Trophoblast cell (in vitro differentiated cells and primary cell): ENCODE measurements at regions not wholly inside any gene's neighbourhood (a gene's known extent, or its start where the extent isn't known, plus 50 kb on each side); places are given as distances from the start of the nearest gene placed in this dataset.

Experiments used
- DNase-seq, 2 donors: peaks; one replicate each; pipeline ENCODE4 v3.0.0-alpha.2; 2016
- H2AFZ ChIP-seq: 2 replicates; pipeline ENCODE4 v1.6.1; 2013; ENCODE audit warnings: low read length, moderate library complexity, mild to moderate bottlenecking; ENCODE audit not compliant: insufficient read depth, poor library complexity
- H2AK5ac ChIP-seq: 2 replicates; pipeline ENCODE4 v1.6.1; 2013; ENCODE audit warnings: mild to moderate bottlenecking, low read length
- H2BK120ac ChIP-seq: 2 replicates; pipeline ENCODE4 v1.6.1; 2013; ENCODE audit warnings: low read length, mild to moderate bottlenecking, moderate library complexity; ENCODE audit not compliant: insufficient read depth, poor library complexity
- H2BK12ac ChIP-seq: 2 replicates; pipeline ENCODE4 v1.6.1; 2013; ENCODE audit warnings: mild to moderate bottlenecking, low read length, moderate library complexity
- H2BK5ac ChIP-seq: 2 replicates; pipeline ENCODE4 v1.6.1; 2013; ENCODE audit warnings: low read length, low read depth, moderate library complexity, mild to moderate bottlenecking; ENCODE audit not compliant: poor library complexity
- H3K14ac ChIP-seq: 2 replicates; pipeline ENCODE4 v1.6.1; 2013; ENCODE audit warnings: mild to moderate bottlenecking, low read length
- H3K18ac ChIP-seq: 2 replicates; pipeline ENCODE4 v1.6.1; 2013; ENCODE audit warnings: mild to moderate bottlenecking, low read length
- H3K23ac ChIP-seq: 2 replicates; pipeline ENCODE4 v1.6.1; 2013; ENCODE audit warnings: low read length
- H3K27ac ChIP-seq: 2 replicates; pipeline ENCODE4 v1.5.1; 2013; ENCODE audit warnings: low read depth, mild to moderate bottlenecking, inconsistent platforms, low read length, moderate library complexity
- H3K27me3 ChIP-seq: 2 replicates; pipeline ENCODE4 v1.6.1; 2013; ENCODE audit warnings: inconsistent platforms, mild to moderate bottlenecking, low read length, moderate library complexity; ENCODE audit not compliant: insufficient read depth
- H3K36me3 ChIP-seq, 2 experiments: 1 replicate in 1 of 2; 2 replicates in 1 of 2; pipeline ENCODE4 v1.6.1; 2013; ENCODE audit warnings: low read length in 2 of 2, mild to moderate bottlenecking in 2 of 2, moderate library complexity in 1 of 2; ENCODE audit not compliant: insufficient read depth in 2 of 2, control insufficient read depth in 1 of 2
- H3K4ac ChIP-seq: 2 replicates; pipeline ENCODE4 v1.6.1; 2013; ENCODE audit warnings: low read depth, mild to moderate bottlenecking, low read length, moderate library complexity
- H3K4me1 ChIP-seq, 2 experiments: 1 replicate in 1 of 2; 2 replicates in 1 of 2; pipeline ENCODE4 v1.6.1; 2013; ENCODE audit warnings: low read length in 2 of 2, mild to moderate bottlenecking in 2 of 2, moderate library complexity in 1 of 2; ENCODE audit not compliant: insufficient read depth in 2 of 2, control insufficient read depth in 1 of 2
- H3K4me2 ChIP-seq: 2 replicates; pipeline ENCODE4 v1.6.1; 2013; ENCODE audit warnings: inconsistent platforms, mild to moderate bottlenecking, low read length, moderate library complexity
- H3K4me3 ChIP-seq: 2 replicates; pipeline ENCODE4 v1.5.1; 2013; ENCODE audit warnings: mild to moderate bottlenecking, low read depth, low read length, inconsistent platforms
- H3K79me1 ChIP-seq: one replicate; pipeline ENCODE4 v1.6.1; 2013; ENCODE audit warnings: low read length
- H3K79me2 ChIP-seq: 2 replicates; pipeline ENCODE4 v1.6.1; 2013; ENCODE audit warnings: low read length, mild to moderate bottlenecking; ENCODE audit not compliant: control insufficient read depth, insufficient read depth, poor library complexity
- H3K9ac ChIP-seq: 2 replicates; pipeline ENCODE4 v1.6.1; 2013; ENCODE audit warnings: mild to moderate bottlenecking, low read length
- H3K9me3 ChIP-seq: 2 replicates; pipeline ENCODE4 v1.6.1; 2013; ENCODE audit warnings: low read depth, mild to moderate bottlenecking, control low read depth, inconsistent platforms, low read length; ENCODE audit not compliant: insufficient read depth
- H4K12ac ChIP-seq: 2 replicates; pipeline ENCODE4 v1.6.1; 2013; ENCODE audit warnings: low read depth, mild to moderate bottlenecking, low read length, moderate library complexity
- H4K8ac ChIP-seq: 2 replicates; pipeline ENCODE4 v1.6.1; 2013; ENCODE audit warnings: low read depth, mild to moderate bottlenecking, low read length, moderate library complexity
- H4K91ac ChIP-seq: one replicate; pipeline ENCODE4 v1.6.1; 2013; ENCODE audit warnings: low read depth, mild to moderate bottlenecking, low read length, moderate library complexity
- WGBS: extraction: QIAGEN DNeasy Blood & Tissue Kit; methylation state at CpG from one replicate; pipeline ENCODE4 v1.1.7; 2013; ENCODE audit warnings: missing lambda C conversion rate; ENCODE audit not compliant: insufficient read length, insufficient coverage; ENCODE audit errors: extremely low coverage; 5-methylcytosine and 5-hydroxymethylcytosine counted together

DNA sequence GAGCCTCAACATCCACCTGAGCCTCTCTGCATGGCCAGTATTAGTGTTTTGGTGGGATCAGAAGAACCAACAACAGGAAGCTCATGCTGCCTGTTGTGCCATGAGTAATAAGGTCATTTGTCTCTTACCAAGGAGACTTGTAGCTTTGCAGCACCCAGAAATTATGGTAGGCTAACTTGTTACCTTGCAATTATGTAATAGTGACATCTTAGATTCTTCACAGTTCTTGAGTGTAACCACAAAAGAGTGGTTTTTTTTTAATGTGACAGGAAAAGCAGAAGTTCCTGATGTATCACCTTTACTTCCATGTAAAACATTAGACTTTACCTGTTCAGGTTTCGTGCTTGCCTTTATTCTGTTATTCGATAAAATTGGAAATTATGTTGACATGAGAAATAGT lies 263.9 kb upstream of the CXXC4 start:
- no peak overlapping the region for H2AFZ ChIP-seq
- H2AK5ac ChIP-seq: no peak overlapping the region
- no peak overlapping the region for H4K91ac ChIP-seq
- H3K9ac ChIP-seq: no peak overlapping the region
- no peak overlapping the region for H2BK12ac ChIP-seq
- H3K79me2 ChIP-seq: no peaks in the 10 kb centered on the region
- H3K79me1 ChIP-seq: no peaks in the 10 kb centered on the region
- H4K8ac ChIP-seq: no peak overlapping the region
- H3K4ac ChIP-seq: no peak overlapping the region
- no peak overlapping the region for H3K23ac ChIP-seq
- no peak overlapping the region for H3K4me3 ChIP-seq
- no peaks in the 10 kb centered on the region for H3K27me3 ChIP-seq
- no peaks in the 10 kb centered on the region for H3K4me1 ChIP-seq
- H2BK5ac ChIP-seq: no peak overlapping the region
- no peak overlapping the region for H3K4me2 ChIP-seq
- no peak overlapping the region for H2BK120ac ChIP-seq
- H3K14ac ChIP-seq: no peak overlapping the region
- no peak overlapping the region for H3K27ac ChIP-seq
- WGBS: no CpG with 5 or more reads among the region's 2 CpGs
- H3K9me3 ChIP-seq: no peaks in the 10 kb centered on the region
- no peaks in the 10 kb centered on the region for H3K36me3 ChIP-seq
- DNase-seq: no peak
- H4K12ac ChIP-seq: no peak overlapping the region
- H3K18ac ChIP-seq: no peak overlapping the region

DNA sequence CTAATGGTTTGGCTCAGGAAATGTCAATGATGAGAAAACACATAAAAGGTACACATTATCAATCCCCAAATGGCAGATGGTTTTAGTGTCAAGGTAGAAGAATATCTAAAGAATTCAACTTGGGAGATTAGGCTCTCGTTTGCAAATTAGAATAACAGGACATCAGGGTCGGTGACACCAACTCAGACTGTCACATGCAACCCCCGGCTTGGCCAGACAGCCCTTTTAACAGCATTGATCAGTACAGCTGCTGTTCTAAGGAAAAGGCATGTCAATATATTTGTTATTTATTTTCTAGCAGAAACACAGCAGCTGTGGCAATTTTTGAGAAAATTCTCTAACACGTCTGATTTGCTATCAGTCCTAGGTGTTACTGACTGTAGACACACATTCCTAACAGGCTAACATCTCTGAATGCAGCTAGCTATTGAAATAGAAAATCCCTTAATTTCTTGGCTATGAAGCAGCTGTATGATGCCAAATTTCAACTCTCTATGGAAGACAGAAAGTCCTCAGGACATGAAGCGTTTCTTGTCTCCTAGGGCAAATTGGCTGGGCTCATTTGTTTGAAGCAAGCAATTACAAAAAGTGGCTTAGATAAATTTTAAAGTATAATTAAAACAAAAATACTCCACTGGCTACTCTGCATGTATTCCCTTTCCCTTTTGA lies 269.0 kb upstream of the CXXC4 start:
- Histone ChIP-seq H4K12ac (no peak overlapping the region), H4K8ac (no peak overlapping the region), H4K91ac (no peak overlapping the region), H3K4me3 (no peak overlapping the region), H3K4me2 (no peak overlapping the region), H2AFZ (no peak overlapping the region), H2BK5ac (no peak overlapping the region), H2BK12ac (no peak overlapping the region), H3K36me3 (no peaks in the 10 kb centered on the region), H3K4me1 (no peaks in the 10 kb centered on the region), H3K9me3 (no peaks in the 10 kb centered on the region), H3K79me2 (no peaks in the 10 kb centered on the region), H3K18ac (no peak overlapping the region), H3K4ac (no peak overlapping the region), H3K27me3 (no peaks in the 10 kb centered on the region), H3K14ac (no peak overlapping the region), H3K9ac (no peak overlapping the region), H2AK5ac (no peak overlapping the region), H3K27ac (no peak overlapping the region), H3K23ac (no peak overlapping the region), H2BK120ac (no peak overlapping the region), H3K79me1 (no peaks in the 10 kb centered on the region)
- no CpG with 5 or more reads among the region's 5 CpGs for WGBS
- no peak for DNase-seq

DNA sequence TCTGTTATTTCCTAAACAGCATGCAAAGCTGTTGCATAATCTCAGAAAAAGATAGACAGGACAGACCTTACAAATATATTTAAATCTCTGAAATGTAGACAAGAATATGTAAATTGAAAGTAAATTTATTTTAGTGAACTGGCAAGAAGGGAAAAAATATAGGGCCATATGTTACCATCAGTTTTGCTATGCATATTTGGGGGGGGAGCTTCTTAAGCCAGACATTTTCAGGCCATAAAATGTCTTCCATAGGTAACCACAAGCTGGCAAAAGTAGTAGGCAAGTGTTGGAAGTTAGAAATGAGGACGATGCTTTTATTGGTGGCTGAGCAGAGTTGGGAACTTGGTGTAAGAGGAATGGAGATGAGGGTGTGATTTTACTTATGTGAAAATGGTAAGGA lies 272.0 kb upstream of the CXXC4 start:
- Histone ChIP-seq H3K4me3 (no peak overlapping the region), H2BK12ac (no peak overlapping the region), H3K9ac (no peak overlapping the region), H3K23ac (no peak overlapping the region), H3K27ac (no peak overlapping the region), H3K4ac (no peak overlapping the region), H3K14ac (no peak overlapping the region), H3K79me2 (no peaks in the 10 kb centered on the region), H4K8ac (no peak overlapping the region), H2AFZ (no peak overlapping the region), H3K79me1 (no peaks in the 10 kb centered on the region), H4K91ac (no peak overlapping the region), H3K18ac (no peak overlapping the region), H3K9me3 (no peaks in the 10 kb centered on the region), H3K36me3 (no peaks in the 10 kb centered on the region), H2AK5ac (no peak overlapping the region), H2BK5ac (no peak overlapping the region), H3K27me3 (no peaks in the 10 kb centered on the region), H2BK120ac (no peak overlapping the region), H3K4me2 (no peak overlapping the region), H3K4me1 (no peaks in the 10 kb centered on the region), H4K12ac (no peak overlapping the region)
- no peak for DNase-seq
- WGBS: no CpG with 5 or more reads among the region's 1 CpG

DNA sequence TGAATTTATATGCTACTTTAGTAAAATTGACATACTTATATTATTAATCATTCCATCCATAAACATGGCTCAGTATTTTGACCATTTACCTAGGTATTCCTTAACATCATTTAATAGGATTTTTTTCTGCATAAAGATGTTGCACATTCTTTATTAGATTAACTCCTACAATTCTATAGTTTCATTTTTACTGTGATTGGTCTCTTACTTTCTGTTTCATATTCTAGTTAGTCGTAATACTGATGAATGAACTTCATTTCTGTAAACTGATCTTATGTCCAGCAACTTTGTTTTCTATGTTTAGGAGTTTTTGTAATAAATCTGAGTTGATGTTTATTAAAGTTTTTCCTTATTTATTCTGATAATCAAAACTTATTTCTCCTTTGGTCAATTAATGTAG lies 278.2 kb upstream of the CXXC4 start:
- Histone ChIP-seq H2AFZ (no peak overlapping the region), H3K27ac (no peak overlapping the region), H3K9ac (no peak overlapping the region), H3K79me1 (no peaks in the 10 kb centered on the region), H2BK5ac (no peak overlapping the region), H3K4me1 (no peaks in the 10 kb centered on the region), H3K9me3 (no peaks in the 10 kb centered on the region), H3K4me3 (no peak overlapping the region), H3K23ac (no peak overlapping the region), H3K27me3 (no peaks in the 10 kb centered on the region), H4K12ac (no peak overlapping the region), H4K91ac (no peak overlapping the region), H3K18ac (no peak overlapping the region), H3K36me3 (no peaks in the 10 kb centered on the region), H3K4me2 (no peak overlapping the region), H3K4ac (no peak overlapping the region), H3K79me2 (no peaks in the 10 kb centered on the region), H2AK5ac (no peak overlapping the region), H2BK12ac (no peak overlapping the region), H4K8ac (no peak overlapping the region), H2BK120ac (no peak overlapping the region), H3K14ac (no peak overlapping the region)
- no peak for DNase-seq
- no CpG with 5 or more reads among the region's 1 CpG for WGBS
